GM18868 (cell line): ENCODE measurements at regions not wholly inside any gene's neighbourhood (a gene's known extent, or its start where the extent isn't known, plus 50 kb on each side); places are given as distances from the start of the nearest gene placed in this dataset.

Experiments
- ATAC-seq: cut with Tn5 transposase; IDR thresholded peaks from one replicate; pipeline ENCODE4 v1.9.1; 2021; ENCODE audit warnings: mild to moderate bottlenecking, moderate library complexity; ENCODE audit not compliant: unreplicated experiment

DNA sequence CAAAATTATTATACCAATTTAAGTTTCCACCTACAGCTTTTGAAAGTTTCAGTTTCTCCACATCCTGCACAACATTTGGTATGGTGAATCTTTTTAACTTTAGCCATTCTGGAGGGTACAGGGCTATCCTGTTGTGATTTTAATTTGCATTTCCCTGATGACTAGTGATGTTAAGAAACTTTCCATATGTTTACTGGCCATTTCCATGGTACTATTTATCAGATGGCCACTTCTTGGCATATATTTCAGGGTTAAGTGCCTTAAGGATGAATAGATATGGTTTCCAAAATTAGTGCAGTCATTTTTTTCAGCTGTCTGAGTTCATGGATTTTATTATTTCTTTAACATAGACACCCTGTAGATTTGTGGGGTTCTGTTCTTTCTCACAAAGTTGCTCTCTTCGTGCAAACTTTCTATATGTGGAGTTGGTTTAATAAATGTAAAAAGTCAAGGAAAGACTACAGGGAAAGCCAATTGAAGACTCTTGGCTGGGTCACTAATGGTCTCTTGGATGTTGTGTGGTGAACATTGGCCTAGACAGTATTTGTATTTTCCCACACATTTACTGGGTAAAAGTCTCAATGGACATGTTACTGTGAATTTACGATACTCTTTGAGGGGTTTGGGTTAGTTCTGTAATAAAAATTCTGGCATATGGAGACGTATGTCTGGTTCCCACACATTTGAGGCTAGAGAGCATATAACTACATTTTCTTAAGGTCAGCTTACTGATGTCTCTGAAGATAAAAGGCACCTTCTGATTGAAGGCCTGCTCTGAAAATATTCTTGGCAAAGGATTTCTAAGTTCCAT is 147.5 kb upstream of the PDZRN3 start:
- ATAC-seq: no peak

DNA sequence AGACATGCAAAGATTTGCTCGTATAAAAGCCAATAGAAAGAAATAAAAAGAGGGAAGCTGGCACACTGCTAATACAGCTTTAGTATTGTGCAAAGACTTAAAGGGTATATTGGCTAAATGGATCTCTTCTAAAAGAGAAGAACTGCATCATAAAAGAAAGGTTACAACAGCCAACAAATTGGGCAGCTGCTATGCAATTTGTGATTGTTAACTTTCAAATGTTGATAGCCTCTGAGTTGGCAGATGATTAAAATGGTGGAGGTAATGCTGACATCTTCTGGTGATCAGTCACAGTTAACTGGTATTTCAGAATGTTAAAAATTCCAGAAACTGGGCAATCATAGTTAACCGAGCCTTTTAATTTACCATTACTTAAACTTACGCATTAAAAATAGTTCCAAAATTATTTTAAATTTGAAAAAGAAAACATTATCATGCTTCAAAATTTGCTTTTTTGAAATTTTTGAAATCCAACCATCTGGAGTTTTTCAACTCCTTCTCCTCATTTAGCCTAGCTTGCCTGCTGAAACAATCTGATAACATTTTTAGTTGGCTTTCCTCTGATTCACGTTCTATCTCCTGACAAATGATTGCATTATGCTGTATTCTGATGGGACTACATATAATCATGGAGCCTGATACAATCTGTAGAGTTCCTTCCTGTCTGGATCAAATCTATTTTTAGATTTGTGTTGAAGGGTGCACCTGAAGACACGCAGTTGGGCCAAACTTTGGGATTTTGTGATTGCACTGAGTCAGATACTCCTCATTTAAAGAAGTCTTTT is 144.0 kb upstream of the PDZRN3 start:
- no peak for ATAC-seq

DNA sequence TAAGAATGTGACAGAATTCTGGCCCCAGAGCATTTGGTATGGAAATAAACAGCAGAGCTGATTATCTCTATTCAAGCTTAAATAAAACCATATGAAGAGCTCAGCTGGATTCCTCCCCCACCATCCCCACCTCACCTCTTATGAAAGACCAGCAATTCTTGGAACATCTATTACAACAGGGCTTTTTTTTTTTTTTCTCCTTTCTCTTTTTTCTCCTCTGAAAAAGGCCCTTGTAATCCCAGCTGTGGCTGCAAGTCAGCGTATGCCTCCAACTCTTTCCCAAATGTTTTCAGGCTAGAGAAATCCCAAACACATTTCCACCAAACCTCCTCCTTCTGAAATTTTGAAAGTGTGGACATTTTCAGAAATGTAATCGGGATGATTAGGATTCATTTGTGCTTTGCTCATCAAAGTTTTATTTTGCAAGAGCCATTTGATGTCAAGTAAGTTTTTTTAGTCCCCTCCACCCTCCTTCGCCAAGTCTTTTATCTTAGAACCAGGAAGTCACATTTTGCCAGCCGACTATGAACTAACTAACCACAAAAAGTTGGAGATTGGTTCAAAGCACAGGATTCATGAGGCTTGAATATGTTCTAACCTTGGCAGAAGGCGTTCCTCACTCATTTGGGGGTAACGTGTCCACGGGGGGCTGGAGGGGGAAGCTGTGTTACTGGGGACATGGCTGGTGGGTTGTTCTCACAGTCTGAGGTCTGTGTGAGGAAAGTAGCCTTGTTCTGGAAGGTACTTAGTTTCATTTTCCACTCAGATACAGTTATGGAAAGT is 142.0 kb upstream of the PDZRN3 start:
- ATAC-seq: no peak

- no peak for ATAC-seq
Observed at GRCh38 chr3:73765878-73766545, 141.3 kb upstream of the PDZRN3 start.

GRCh38 chr3:73762855-73763254 is 138.1 kb upstream of the PDZRN3 start:
- ATAC-seq: no peak

- no peak for ATAC-seq
Observed at GRCh38 chr3:73759297-73759711, 134.6 kb upstream of the PDZRN3 start.

GRCh38 chr3:73757536-73757935 is 132.8 kb upstream of the PDZRN3 start:
- no peak for ATAC-seq

GRCh38 chr3:73753985-73754384 is 129.2 kb upstream of the PDZRN3 start:
- no peak for ATAC-seq

- no peak for ATAC-seq
Observed at GRCh38 chr3:73752338-73752737, 127.6 kb upstream of the PDZRN3 start.

DNA sequence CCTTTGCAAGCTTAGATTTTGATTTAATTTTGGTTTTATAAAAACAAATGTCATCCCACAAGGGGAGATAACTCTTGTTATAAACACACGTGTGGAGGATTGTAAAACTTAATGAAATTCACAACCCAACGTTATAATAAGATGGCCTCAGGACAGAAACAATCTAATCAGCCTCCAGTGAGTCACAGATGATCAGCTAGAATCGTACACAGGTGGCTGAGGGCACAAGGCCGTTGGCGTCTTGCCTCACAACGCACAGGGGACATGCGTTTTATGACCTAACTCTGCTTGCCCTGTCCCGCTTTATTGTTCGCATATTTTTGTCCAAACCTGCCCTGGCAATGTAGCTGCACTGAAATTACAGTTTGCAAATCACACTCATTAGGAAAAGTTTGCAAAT is 121.9 kb upstream of the PDZRN3 start:
- no peak for ATAC-seq

DNA sequence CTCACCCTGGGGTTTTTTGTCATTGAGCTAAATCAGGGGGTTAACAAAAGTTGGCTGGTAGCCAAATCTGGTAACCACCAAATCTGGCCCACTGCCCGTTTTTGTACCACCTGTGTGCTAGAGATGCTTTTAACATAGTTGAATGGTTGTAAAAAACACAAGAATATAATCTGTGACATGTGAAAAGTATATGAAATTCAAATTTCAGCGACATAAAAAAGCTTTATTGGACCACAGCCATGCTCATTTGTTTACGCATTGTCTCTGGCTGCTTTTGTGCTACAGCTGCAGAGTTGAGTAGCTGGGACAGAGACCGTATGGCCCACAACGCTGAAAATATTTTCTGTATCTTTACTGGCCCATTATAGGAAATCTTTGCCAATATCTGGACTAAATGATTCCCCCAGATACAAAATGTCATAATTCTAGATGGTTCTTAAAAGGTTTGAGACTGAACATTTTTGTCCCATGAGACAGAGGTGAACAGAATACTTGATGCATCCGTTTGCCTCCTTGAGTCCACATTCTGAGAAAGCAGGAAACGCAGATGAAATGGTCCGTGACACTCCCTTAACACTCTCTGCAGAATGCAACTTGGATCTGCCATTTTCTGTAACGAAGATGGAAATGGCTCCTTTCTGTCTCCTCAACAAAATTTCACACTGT is 120.9 kb upstream of the PDZRN3 start:
- no peak for ATAC-seq

DNA sequence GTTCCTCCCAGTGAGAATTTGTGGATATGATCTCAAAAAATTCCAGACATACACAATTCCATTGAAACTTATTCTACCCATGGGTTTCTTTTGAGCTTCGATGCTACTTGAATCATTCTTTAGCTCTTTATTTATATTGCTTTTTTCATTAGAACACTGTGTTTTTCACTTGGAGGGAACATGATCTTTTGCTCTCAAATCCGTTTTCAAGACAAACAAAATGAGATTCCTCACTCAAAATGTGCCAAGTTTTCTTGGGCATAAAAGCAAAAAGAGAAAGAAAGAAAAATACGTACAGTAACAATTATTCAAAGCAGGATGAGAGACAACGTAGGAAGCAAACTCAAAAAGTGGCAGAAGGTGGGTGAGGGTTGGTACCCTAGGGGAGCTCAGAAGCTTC is 118.8 kb upstream of the PDZRN3 start:
- ATAC-seq: no peak

- ATAC-seq: no peak
Observed at GRCh38 chr3:73739791-73740453, 115.2 kb upstream of the PDZRN3 start.

- ATAC-seq: no peak
Observed at GRCh38 chr3:73738711-73739110, 114.0 kb upstream of the PDZRN3 start.

- ATAC-seq: no peak
Observed at GRCh38 chr3:73734211-73735089, 109.7 kb upstream of the PDZRN3 start.

GRCh38 chr3:73733746-73734145 is 109.0 kb upstream of the PDZRN3 start:
- no peak for ATAC-seq

- ATAC-seq: no peak
Observed at GRCh38 chr3:73729969-73730440, 105.3 kb upstream of the PDZRN3 start.

DNA sequence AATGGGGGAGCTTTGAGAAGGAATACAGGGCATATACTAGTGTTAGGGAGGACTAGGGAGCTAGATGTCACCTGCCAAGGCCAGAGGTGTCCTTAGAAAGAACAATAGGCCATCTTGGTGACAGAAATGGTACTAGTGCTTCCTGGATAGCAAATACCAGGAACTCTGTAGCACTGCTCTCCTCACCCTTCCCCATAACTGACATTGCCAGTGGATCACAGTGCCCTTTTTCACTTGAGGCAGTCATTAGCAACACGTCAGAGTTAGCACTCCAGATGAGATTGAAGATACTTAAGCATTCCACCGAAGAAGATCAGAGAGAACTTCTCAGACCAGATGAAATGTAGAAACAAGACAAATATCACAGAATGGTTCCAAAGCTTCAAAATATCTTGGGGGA is 103.1 kb upstream of the PDZRN3 start:
- no peak for ATAC-seq
